PC-3 (cell line): ENCODE measurements at regions not wholly inside any gene's neighbourhood (a gene's known extent, or its start where the extent isn't known, plus 50 kb on each side); places are given as distances from the start of the nearest gene placed in this dataset.
A peak's percentile ranks its signal among the peaks of the same experiment; 100 is the strongest.

Experiments used
- ATAC-seq: fragments of 200-7000 bp; cut with Tn5 transposase; 2 replicates; pipeline ENCODE4 v1.9.1; 2020; ENCODE audit warnings: mild to moderate bottlenecking, moderate library complexity
- BruUV-seq: library from RNA; stranded (reverse); fragments of 400-500 nt; replicated peaks from 2 replicates; lab custom pipeline; 2021; lab: Mats Ljungman, UMichigan
- CTCF ChIA-PET: fragments of 300-600 bp; sonication (Branson Sonifier 250); formaldehyde crosslinking; loops from one replicate; lab custom pipeline; 2022; ENCODE audit warnings: antibody characterized with exemption; lab: Charles Lee
- POLR2A ChIA-PET: fragments of 300-600 bp; sonication (Branson Sonifier 250); formaldehyde crosslinking; loops from one replicate; lab custom pipeline; 2022; ENCODE audit warnings: antibody characterized with exemption; ENCODE audit not compliant: unreplicated experiment; lab: Charles Lee
- DNase-seq: peaks from one replicate; pipeline ENCODE4 v3.0.0-alpha.2; 2015
- H2AFZ ChIP-seq: fragments of 300-600 bp; sonication (generic); 2 replicates; pipeline ENCODE4 v1.6.0; 2016; ENCODE audit warnings: antibody characterized with exemption, low read length
- H3F3A ChIP-seq: fragments of 300-600 bp; sonication (generic); one replicate; pipeline ENCODE4 v1.6.0; 2017; ENCODE audit warnings: antibody characterized with exemption, low read length, control low read depth, mild to moderate bottlenecking; ENCODE audit not compliant: unreplicated experiment
- H3K27ac ChIP-seq: fragments of 300-600 bp; sonication (generic); 2 replicates; pipeline ENCODE4 v1.5.1; 2016; ENCODE audit warnings: mild to moderate bottlenecking, low read length
- H3K27me3 ChIP-seq: fragments of 300-600 bp; sonication (generic); 2 replicates; pipeline ENCODE4 v1.6.1; 2016; ENCODE audit warnings: low read length, mixed read lengths
- H3K36me3 ChIP-seq: fragments of 300-600 bp; sonication (generic); 2 replicates; pipeline ENCODE4 v1.6.1; 2016; ENCODE audit warnings: low read depth, mixed run types, low read length, mixed read lengths
- H3K4me1 ChIP-seq: fragments of 300-600 bp; sonication (generic); 2 replicates; pipeline ENCODE4 v1.5.1; 2016; ENCODE audit warnings: low read length; ENCODE audit not compliant: insufficient read depth
- H3K4me2 ChIP-seq: fragments of 300-600 bp; sonication (generic); 2 replicates; pipeline ENCODE4 v1.6.0; 2016; ENCODE audit warnings: low read length
- H3K4me3 ChIP-seq: fragments of 300-600 bp; sonication (generic); 2 replicates; pipeline ENCODE4 v1.5.1; 2016; ENCODE audit warnings: mild to moderate bottlenecking, low read length, mixed read lengths
- H3K79me2 ChIP-seq: fragments of 300-600 bp; sonication (generic); 2 replicates; pipeline ENCODE4 v1.6.1; 2017; ENCODE audit warnings: low read length, mixed read lengths
- H3K9ac ChIP-seq: fragments of 300-600 bp; sonication (generic); 2 replicates; pipeline ENCODE4 v1.6.0; 2016; ENCODE audit warnings: mild to moderate bottlenecking, low read length
- H3K9me2 ChIP-seq: fragments of 300-600 bp; sonication (generic); replicated peaks from 2 replicates; pipeline ENCODE4 v1.6.1; 2016; ENCODE audit warnings: mixed run types, low read length, mixed read lengths
- H3K9me3 ChIP-seq: fragments of 300-600 bp; sonication (generic); 2 replicates; pipeline ENCODE4 v1.6.1; 2016; ENCODE audit warnings: low read length, mixed read lengths
- H4K20me1 ChIP-seq: fragments of 300-600 bp; sonication (generic); 2 replicates; pipeline ENCODE4 v1.6.1; 2016; ENCODE audit warnings: low read length, mixed read lengths
- CTCF ChIP-seq: fragments of 300-600 bp; sonication (generic); conservative IDR thresholded peaks from 2 replicates; pipeline ENCODE4 v1.5.1; 2017; ENCODE audit warnings: antibody characterized with exemption, low read depth, mild to moderate bottlenecking, low read length
- EZH2 ChIP-seq: fragments of 300-600 bp; sonication (generic); IDR thresholded peaks from one replicate; pipeline ENCODE4 v1.6.1; 2017; ENCODE audit warnings: antibody characterized with exemption, mild to moderate bottlenecking, low read length; ENCODE audit not compliant: unreplicated experiment
- EZH2phosphoT487 ChIP-seq: fragments of 300-600 bp; sonication (generic); IDR thresholded peaks from 2 replicates; pipeline ENCODE4 v1.6.1; 2018; ENCODE audit warnings: mild to moderate bottlenecking, antibody characterized with exemption, low read length, borderline replicate concordance
- intact Hi-C: fragments of 100-400 bp; cut with micrococcal nuclease; formaldehyde crosslinking; loops from 2 replicates; pipeline ENCODE4 v1.9.0; 2023

- H3K9me2 ChIP-seq = no peaks in the 10 kb centered on the region
- intact Hi-C loops = loop anchor here (10.0 kb wide), 1 partner anchor 216 kb away; no protein-coding TSS in a partner anchor
- H3F3A ChIP-seq = no peaks in the 10 kb centered on the region
- no peak overlapping the region for H3K9ac ChIP-seq
- peak overlapping the region; percentile 50 for H2AFZ ChIP-seq
- ChIA-PET POLR2A (interaction anchor here (0.5 kb wide), 1 partner anchor 10 kb away, joined by 3 read pairs; no protein-coding TSS in a partner anchor), CTCF (interaction anchor here (0.5 kb wide), 1 partner anchor 138 kb away, joined by 3 read pairs; no protein-coding TSS in a partner anchor)
- no peaks in the 10 kb centered on the region for H3K79me2 ChIP-seq
- TF ChIP-seq EZH2 = no peak
- no peak for TF ChIP-seq CTCF
- TF ChIP-seq EZH2phosphoT487 = no peak
- no peak overlapping the region; the same call in 1 of the 2 replicates for H3K4me3 ChIP-seq
- H4K20me1 ChIP-seq = no peaks in the 10 kb centered on the region
- no peaks in the 10 kb centered on the region for H3K36me3 ChIP-seq
- H3K27ac ChIP-seq = no peak overlapping the region
- H3K4me2 ChIP-seq = peak overlapping the region; percentile 69
- peaks cover 12% of the 10 kb centered on the region for H3K4me1 ChIP-seq
- ATAC-seq = peak; percentile 42
- BruUV-seq = no TSS peak
- peak; percentile 57 for DNase-seq
- H3K27me3 ChIP-seq = no peaks in the 10 kb centered on the region
- no peaks in the 10 kb centered on the region for H3K9me3 ChIP-seq
These were observed 127.6 kb downstream of the TMEM174 start for GRCh38 chr5:73300337-73301207.

DNA sequence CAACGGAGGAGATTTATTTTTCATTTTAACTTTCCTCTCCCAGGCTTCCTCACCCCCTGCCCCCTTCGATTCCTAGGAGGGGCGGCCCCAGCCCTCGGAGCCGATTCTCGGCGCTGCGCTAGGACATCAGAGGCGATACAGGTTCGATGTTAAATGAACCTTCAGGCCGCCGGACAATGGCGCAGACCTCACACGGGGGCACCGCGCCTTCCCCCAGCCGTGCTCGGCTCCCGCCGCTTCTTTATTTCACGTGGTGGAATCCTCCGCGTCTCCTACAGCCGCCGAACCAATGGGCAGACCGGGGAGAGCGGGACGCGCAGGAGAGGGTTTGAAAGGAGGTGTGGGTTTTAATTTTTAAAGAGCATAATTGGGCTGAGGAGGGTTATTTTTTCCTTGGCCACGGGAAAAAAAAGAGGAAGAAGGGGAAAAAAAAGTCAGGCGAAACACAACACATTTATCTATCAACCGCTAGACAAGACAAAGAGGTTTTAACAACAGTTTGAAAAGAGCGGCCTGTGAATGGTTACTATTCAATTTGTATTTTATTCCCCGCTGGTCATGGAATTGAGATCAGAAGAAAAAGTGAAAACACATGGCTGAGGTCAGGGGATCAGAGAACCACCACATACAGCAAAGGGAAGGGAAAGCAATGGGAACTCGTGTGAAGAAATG lies 126.8 kb downstream of the TMEM174 start:
- DNase-seq (no peak), ATAC-seq (no peak)
- peak overlapping the region; percentile 85 for H3K4me2 ChIP-seq
- peak overlapping the region; percentile 94; the same call in 1 of the 2 replicates for H2AFZ ChIP-seq
- no peaks in the 10 kb centered on the region for H3K9me3 ChIP-seq
- no peaks in the 10 kb centered on the region for H3F3A ChIP-seq
- peak overlapping the region; percentile 37; the same call in 1 of the 2 replicates for H3K9ac ChIP-seq
- intact Hi-C loops = loop anchor here (5.0 to 10.0 kb wide), 5 partner anchors 72 to 215 kb away; no protein-coding TSS in a partner anchor
- no TSS peak for BruUV-seq
- H3K4me1 ChIP-seq = peaks cover 12% of the 10 kb centered on the region
- H3K79me2 ChIP-seq = no peaks in the 10 kb centered on the region
- TF ChIP-seq EZH2phosphoT487 (no peak), CTCF (no peak), EZH2 (no peak)
- H3K27ac ChIP-seq = no peak overlapping the region
- peak overlapping the region; percentile 69; the same call in 1 of the 2 replicates for H3K4me3 ChIP-seq
- POLR2A ChIA-PET = interaction anchor here (0.5 kb wide), 1 partner anchor 9 kb away, joined by 3 read pairs; no protein-coding TSS in a partner anchor
- CTCF ChIA-PET = no interaction called here
- no peaks in the 10 kb centered on the region for H3K27me3 ChIP-seq
- no peaks in the 10 kb centered on the region for H3K36me3 ChIP-seq
- H3K9me2 ChIP-seq = no peaks in the 10 kb centered on the region
- H4K20me1 ChIP-seq = no peaks in the 10 kb centered on the region
